Calu3 (cell line): ENCODE measurements at regions not wholly inside any gene's neighbourhood (a gene's known extent, or its start where the extent isn't known, plus 50 kb on each side); places are given as distances from the start of the nearest gene placed in this dataset.

Experiments
- BruUV-seq: library from RNA; stranded (reverse); fragments of 400-500 nt; replicated peaks from 2 replicates; lab custom pipeline; 2021; lab: Mats Ljungman, UMichigan
- CTCF ChIA-PET: fragments of 300-600 bp; sonication (Branson Sonifier 250); formaldehyde crosslinking; loops from one replicate; lab custom pipeline; 2022; ENCODE audit warnings: antibody characterized with exemption; lab: Charles Lee
- DNase-seq: peaks from one replicate; pipeline ENCODE4 v3.0.0; 2022
- H3K27ac Mint-ChIP-seq: one replicate; pipeline ENCODE4 v1.8.0; 2022; ENCODE audit warnings: mixed read lengths; ENCODE audit not compliant: unreplicated experiment
- H3K27me3 Mint-ChIP-seq: one replicate; pipeline ENCODE4 v1.8.0; 2022; ENCODE audit warnings: mixed read lengths; ENCODE audit not compliant: unreplicated experiment
- H3K36me3 Mint-ChIP-seq: one replicate; pipeline ENCODE4 v1.8.0; 2022; ENCODE audit warnings: mild to moderate bottlenecking, moderate library complexity, mixed read lengths; ENCODE audit not compliant: insufficient read depth, unreplicated experiment
- H3K4me1 Mint-ChIP-seq: one replicate; pipeline ENCODE4 v1.8.0; 2022; ENCODE audit warnings: mild to moderate bottlenecking, low read depth, mixed read lengths; ENCODE audit not compliant: unreplicated experiment
- H3K4me3 Mint-ChIP-seq: one replicate; pipeline ENCODE4 v1.8.0; 2022; ENCODE audit warnings: mild to moderate bottlenecking, low read depth, moderate library complexity, mixed read lengths; ENCODE audit not compliant: unreplicated experiment
- H3K9me3 Mint-ChIP-seq: one replicate; pipeline ENCODE4 v1.8.0; 2022; ENCODE audit warnings: low read depth, mixed read lengths; ENCODE audit not compliant: unreplicated experiment
- CTCF ChIP-seq: fragments of 200-600 bp; IDR thresholded peaks from one replicate; pipeline ENCODE4 v1.8.0; 2022; ENCODE audit warnings: antibody characterized with exemption; ENCODE audit not compliant: unreplicated experiment
- intact Hi-C: fragments of 100-400 bp; cut with micrococcal nuclease; formaldehyde crosslinking; loops from one replicate; pipeline ENCODE4 v1.10.0; 2022; ENCODE audit not compliant: unreplicated experiment

- Mint-ChIP-seq H3K4me3 (no peak overlapping the region), H3K9me3 (peaks cover 7% of the 10 kb centered on the region), H3K27me3 (no peaks in the 10 kb centered on the region), H3K4me1 (no peaks in the 10 kb centered on the region), H3K27ac (no peak overlapping the region), H3K36me3 (no peaks in the 10 kb centered on the region)
- CTCF ChIA-PET = no interaction called here
- no TSS peak for BruUV-seq
- intact Hi-C loops = no loop called here
- no peak for TF ChIP-seq CTCF
- no peak for DNase-seq
Measured at GRCh38 chr5:23169660-23170416, 316.7 kb upstream of the CDH12 start.

GRCh38 chr5:23164971-23165370, 311.8 kb upstream of the CDH12 start:
- BruUV-seq = no TSS peak
- no peaks in the 10 kb centered on the region for H3K36me3 Mint-ChIP-seq
- H3K27me3 Mint-ChIP-seq = no peaks in the 10 kb centered on the region
- CTCF ChIA-PET = interaction anchor here (0.6 to 0.7 kb wide), 2 partner anchors 16 to 73 kb away, joined by 3 to 5 read pairs; no protein-coding TSS in a partner anchor
- DNase-seq = no peak
- H3K27ac Mint-ChIP-seq = no peak overlapping the region
- no peak for TF ChIP-seq CTCF
- H3K4me1 Mint-ChIP-seq = no peaks in the 10 kb centered on the region
- H3K4me3 Mint-ChIP-seq = no peak overlapping the region
- H3K9me3 Mint-ChIP-seq = peaks cover 2% of the 10 kb centered on the region
- intact Hi-C loops = no loop called here

- BruUV-seq = no TSS peak
- TF ChIP-seq CTCF = no peak
- H3K9me3 Mint-ChIP-seq = peaks cover 4% of the 10 kb centered on the region
- H3K27ac Mint-ChIP-seq = no peak overlapping the region
- intact Hi-C loops = no loop called here
- no peaks in the 10 kb centered on the region for H3K27me3 Mint-ChIP-seq
- no peaks in the 10 kb centered on the region for H3K36me3 Mint-ChIP-seq
- DNase-seq = no peak
- H3K4me1 Mint-ChIP-seq = no peaks in the 10 kb centered on the region
- no peak overlapping the region for H3K4me3 Mint-ChIP-seq
- CTCF ChIA-PET = no interaction called here
Measured at GRCh38 chr5:23158179-23158578, 305.0 kb upstream of the CDH12 start.

- no peak for TF ChIP-seq CTCF
- CTCF ChIA-PET = no interaction called here
- H3K4me1 Mint-ChIP-seq = no peaks in the 10 kb centered on the region
- H3K4me3 Mint-ChIP-seq = no peak overlapping the region
- intact Hi-C loops = no loop called here
- no peaks in the 10 kb centered on the region for H3K27me3 Mint-ChIP-seq
- peaks cover 4% of the 10 kb centered on the region for H3K9me3 Mint-ChIP-seq
- no peak for DNase-seq
- H3K27ac Mint-ChIP-seq = no peak overlapping the region
- no TSS peak for BruUV-seq
- H3K36me3 Mint-ChIP-seq = no peaks in the 10 kb centered on the region
Measured at GRCh38 chr5:23157716-23158115, 304.6 kb upstream of the CDH12 start.
